BJ (cell line): ENCODE measurements at regions not wholly inside any gene's neighbourhood (a gene's known extent, or its start where the extent isn't known, plus 50 kb on each side); places are given as distances from the start of the nearest gene placed in this dataset.
A peak's percentile ranks its signal among the peaks of the same experiment; 100 is the strongest.

Experiments
- CTCF ChIA-PET: fragments of 350-600 bp; formaldehyde crosslinking; extraction: SDS; loops from one replicate; lab custom pipeline; 2021; ENCODE audit warnings: antibody characterized with exemption, inconsistent platforms; lab: Yijun Ruan, JAX
- POLR2A ChIA-PET: fragments of 300-600 bp; sonication (Branson Sonifier 250); formaldehyde crosslinking; extraction: SDS; loops from one replicate; lab custom pipeline; 2021; ENCODE audit warnings: antibody characterized with exemption; lab: Charles Lee
- DNase-seq: peaks from one replicate; pipeline ENCODE4 v3.0.0-alpha.2; 2011; ENCODE audit warnings: low read depth
- H3K27me3 ChIP-seq: 2 replicates; pipeline ENCODE4 v1.6.0; 2011; ENCODE audit warnings: low read length; ENCODE audit not compliant: control insufficient read depth, insufficient read depth
- H3K36me3 ChIP-seq: 2 replicates; pipeline ENCODE4 v1.5.1; 2011; ENCODE audit warnings: low read length; ENCODE audit not compliant: control insufficient read depth, insufficient read depth
- H3K4me3 ChIP-seq: 2 replicates; pipeline ENCODE4 v1.5.1; 2011; ENCODE audit warnings: low read depth, mild to moderate bottlenecking, control low read depth, low read length
- CTCF ChIP-seq: IDR thresholded peaks from 2 replicates; pipeline ENCODE4 v1.5.1; 2011; ENCODE audit warnings: low read depth, mild to moderate bottlenecking, control low read depth, inconsistent platforms, low read length, moderate library complexity; ENCODE audit not compliant: insufficient read depth

- H3K27me3 ChIP-seq, result 0 out of 2 replicates have a peak, but pooled peaks cover 2% of the 10 kb centered on the region
- no peaks in the 10 kb centered on the region for H3K36me3 ChIP-seq
- ChIA-PET CTCF (no interaction called here), POLR2A (no interaction called here)
- H3K4me3 ChIP-seq, result no peak overlapping the region
- no peak for TF ChIP-seq CTCF
- no peak for DNase-seq
Observed at GRCh38 chr16:87165885-87166284, 151.3 kb downstream of the C16orf95 start.

GRCh38 chr16:87166321-87166720 is 150.9 kb downstream of the C16orf95 start:
- DNase-seq, result no peak
- 0 out of 2 replicates have a peak, but pooled peaks cover 2% of the 10 kb centered on the region for H3K27me3 ChIP-seq
- TF ChIP-seq CTCF, result no peak
- no peak overlapping the region for H3K4me3 ChIP-seq
- H3K36me3 ChIP-seq, result no peaks in the 10 kb centered on the region
- ChIA-PET POLR2A (no interaction called here), CTCF (no interaction called here)

- DNase-seq, result no peak
- ChIA-PET POLR2A (no interaction called here), CTCF (interaction anchor here (0.6 kb wide), 1 partner anchor 634 kb away, joined by 3 read pairs; no protein-coding TSS in a partner anchor)
- no peak for TF ChIP-seq CTCF
- Histone ChIP-seq H3K27me3 (0 out of 2 replicates have a peak, but pooled peaks cover 2% of the 10 kb centered on the region), H3K36me3 (no peaks in the 10 kb centered on the region), H3K4me3 (no peak overlapping the region)
Observed at GRCh38 chr16:87166934-87167333, 150.3 kb downstream of the C16orf95 start.

GRCh38 chr16:87169509-87169995 is 147.6 kb downstream of the C16orf95 start:
- H3K4me3 ChIP-seq, result no peak overlapping the region
- POLR2A ChIA-PET, result no interaction called here
- no peaks in the 10 kb centered on the region for H3K27me3 ChIP-seq
- peak; percentile 55 for DNase-seq
- no peaks in the 10 kb centered on the region for H3K36me3 ChIP-seq
- no peak for TF ChIP-seq CTCF
- CTCF ChIA-PET, result no interaction called here

- CTCF ChIA-PET, result no interaction called here
- no peak overlapping the region for H3K4me3 ChIP-seq
- no peaks in the 10 kb centered on the region for H3K36me3 ChIP-seq
- TF ChIP-seq CTCF, result no peak
- H3K27me3 ChIP-seq, result no peaks in the 10 kb centered on the region
- POLR2A ChIA-PET, result no interaction called here
- no peak for DNase-seq
Observed at GRCh38 chr16:87170310-87170709, 146.9 kb downstream of the C16orf95 start.
